BLaER1 treated with 17β-estradiol and CSF1 and Interleukin-3, amounts not matched to agents 10 nM and 100 nM (cell line): ENCODE measurements at regions not wholly inside any gene's neighbourhood (a gene's known extent, or its start where the extent isn't known, plus 50 kb on each side); places are given as distances from the start of the nearest gene placed in this dataset.
"Not testable (repeated sequence)": the region's sequence is repeated elsewhere in the genome, so short reads cannot be mapped to it uniquely, and the experiment has no call there.

Experiments
- H3K27ac ChIP-seq, 11 experiments: shearing (Covaris generic); formaldehyde crosslinking; 2 replicates each; pipeline ENCODE4 v1.8.1; 2022
- H3K27me3 ChIP-seq, 11 experiments: shearing (Covaris generic); formaldehyde crosslinking; 2 replicates each; pipeline ENCODE4 v1.8.1; 2022
- H3K36me3 ChIP-seq, 11 experiments: shearing (Covaris generic); formaldehyde crosslinking; 2 replicates each; pipeline ENCODE4 v1.8.1; 2022
- H3K4me1 ChIP-seq, 10 experiments: shearing (Covaris generic); formaldehyde crosslinking; 2 replicates each; pipeline ENCODE4 v1.8.1; 2022
- H3K4me2 ChIP-seq, 11 experiments: shearing (Covaris generic); formaldehyde crosslinking; 2 replicates each; pipeline ENCODE4 v1.8.1; 2022
- H3K4me3 ChIP-seq, 10 experiments: shearing (Covaris generic); formaldehyde crosslinking; 2 replicates each; pipeline ENCODE4 v1.8.1; 2022
- H3K9ac ChIP-seq, 11 experiments: shearing (Covaris generic); formaldehyde crosslinking; 2 replicates each; pipeline ENCODE4 v1.8.1; 2022
- H3K9me3 ChIP-seq, 11 experiments: shearing (Covaris generic); formaldehyde crosslinking; replicated peaks in 1 of 11; 2 replicates each; pipeline ENCODE4 v1.8.1; 2022
- H4K20me1 ChIP-seq, 11 experiments: shearing (Covaris generic); formaldehyde crosslinking; 2 replicates each; pipeline ENCODE4 v1.8.1; 2022
- Cebpa-rat ChIP-seq, 11 experiments: shearing (Covaris generic); IDR thresholded peaks; 2 replicates each; pipeline ENCODE4 v1.8.1; 2022

DNA sequence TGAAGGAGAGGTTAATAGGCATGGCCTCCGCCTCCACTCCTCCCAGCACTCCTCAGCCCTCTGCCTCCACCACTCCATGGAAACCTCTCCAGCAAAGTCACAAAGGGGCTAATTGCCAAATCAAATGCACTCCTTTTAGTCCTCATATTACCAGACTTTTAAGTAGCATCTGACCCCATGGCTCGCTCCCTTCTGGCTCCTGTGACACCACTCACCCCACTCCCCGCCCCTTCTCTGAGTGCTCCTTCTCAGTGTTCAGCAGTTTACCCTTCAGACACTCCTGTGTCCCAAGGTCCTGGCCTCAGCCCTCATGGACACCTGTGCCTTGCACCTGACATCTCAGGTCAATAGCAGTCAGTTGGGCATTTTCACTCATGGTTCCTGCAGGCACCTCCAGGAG, 243.5 kb upstream of the CCL2 start:
- no peak overlapping the region for H3K4me3 ChIP-seq
- no peaks in the 10 kb centered on the region for H4K20me1 ChIP-seq
- H3K9me3 ChIP-seq = no peaks in the 10 kb centered on the region
- H3K4me2 ChIP-seq = no peak overlapping the region
- H3K36me3 ChIP-seq = no peaks in the 10 kb centered on the region
- H3K9ac ChIP-seq = no peak overlapping the region
- H3K27ac ChIP-seq = no peak overlapping the region
- no peaks in the 10 kb centered on the region for H3K4me1 ChIP-seq
- no peaks in the 10 kb centered on the region for H3K27me3 ChIP-seq
- TF ChIP-seq Cebpa-rat (IDR thresholded peaks at IDR 0.05) = no peak

DNA sequence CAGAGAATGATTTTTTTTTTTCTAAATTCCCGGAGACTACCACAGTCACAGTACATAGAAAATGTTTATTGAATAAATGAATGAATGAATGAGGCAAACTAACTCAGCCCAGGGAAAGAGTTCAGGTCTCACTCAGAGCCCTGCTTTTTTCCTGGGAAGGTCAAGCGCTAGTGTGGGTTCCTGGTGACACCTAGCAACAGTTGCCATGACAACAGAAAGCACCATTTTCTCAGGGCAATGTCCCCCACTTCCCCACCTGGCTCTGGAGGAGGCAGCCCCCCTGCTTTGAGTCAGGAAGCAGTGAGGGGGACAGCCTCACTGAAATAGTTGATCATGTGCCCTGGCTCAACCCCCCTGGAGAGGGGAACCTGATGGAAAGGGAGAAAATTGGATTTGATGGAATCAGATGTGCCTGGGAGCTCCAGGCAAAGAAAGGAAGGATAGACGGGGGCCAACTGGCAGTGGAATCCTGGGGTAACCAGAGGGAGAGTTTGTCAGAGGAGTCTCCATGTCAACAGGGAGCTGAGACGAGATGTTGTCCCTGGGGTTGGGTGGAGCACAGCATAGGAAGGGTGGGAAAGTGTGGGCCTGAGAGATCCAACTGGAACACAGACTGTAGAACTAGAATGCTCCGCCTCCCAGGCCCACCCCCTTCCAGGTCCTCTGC, 242.2 kb upstream of the CCL2 start:
- no peaks in the 10 kb centered on the region for H4K20me1 ChIP-seq
- no peaks in the 10 kb centered on the region for H3K4me1 ChIP-seq
- H3K27ac ChIP-seq = no peak overlapping the region
- no peaks in the 10 kb centered on the region for H3K36me3 ChIP-seq
- no peak for TF ChIP-seq Cebpa-rat (IDR thresholded peaks at IDR 0.05)
- H3K4me3 ChIP-seq = no peak overlapping the region
- no peaks in the 10 kb centered on the region for H3K9me3 ChIP-seq
- H3K27me3 ChIP-seq = no peaks in the 10 kb centered on the region
- H3K9ac ChIP-seq = no peak overlapping the region
- no peak overlapping the region for H3K4me2 ChIP-seq

GRCh38 chr17:34015253-34015652, 239.8 kb upstream of the CCL2 start:
- Histone ChIP-seq H3K4me1 (no peaks in the 10 kb centered on the region), H3K27me3 (no peaks in the 10 kb centered on the region)
- TF ChIP-seq Cebpa-rat (IDR thresholded peaks at IDR 0.05) = no peak

GRCh38 chr17:34024386-34024785, 230.7 kb upstream of the CCL2 start:
- Histone ChIP-seq H3K27ac (no peak overlapping the region), H3K4me1 (no peaks in the 10 kb centered on the region; a peak in 1 of 20 replicates), H3K36me3 (no peaks in the 10 kb centered on the region), H3K9ac (no peak overlapping the region), H4K20me1 (no peaks in the 10 kb centered on the region), H3K4me3 (no peak overlapping the region), H3K9me3 (no peaks in the 10 kb centered on the region), H3K4me2 (no peak overlapping the region), H3K27me3 (no peaks in the 10 kb centered on the region)
- TF ChIP-seq Cebpa-rat (IDR thresholded peaks at IDR 0.05) = no peak

More at GRCh38 chr17:34015253-34015652, 239.8 kb upstream of the CCL2 start:
- Histone ChIP-seq H3K9me3 (no peaks in the 10 kb centered on the region), H4K20me1 (no peaks in the 10 kb centered on the region), H3K27ac (no peak overlapping the region), H3K36me3 (no peaks in the 10 kb centered on the region), H3K4me2 (no peak overlapping the region), H3K9ac (no peak overlapping the region), H3K4me3 (no peak overlapping the region)

GRCh38 chr17:34024806-34025551, 230.1 kb upstream of the CCL2 start:
- Histone ChIP-seq H3K27ac (no peak overlapping the region), H3K36me3 (no peaks in the 10 kb centered on the region)

DNA sequence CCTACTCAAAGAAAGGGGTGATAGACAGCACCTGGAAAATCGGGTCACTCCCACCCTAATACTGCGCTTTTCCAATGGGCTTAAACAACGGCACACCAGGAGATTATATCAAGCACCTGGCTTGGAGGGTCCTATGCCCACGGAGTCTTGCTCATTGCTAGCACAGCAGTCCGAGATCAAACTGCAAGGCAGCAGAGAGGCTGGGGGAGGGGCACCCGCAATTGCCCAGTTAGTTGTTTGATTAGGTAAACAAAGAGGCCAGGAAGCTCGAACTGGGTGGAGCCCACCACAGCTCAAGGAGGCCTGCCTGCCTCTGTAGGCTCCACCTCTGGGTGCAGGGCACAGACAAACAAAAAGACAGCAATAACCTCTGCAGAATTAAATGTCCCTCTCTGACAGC, 224.5 kb upstream of the CCL2 start:
- H3K4me3 ChIP-seq, H3K27ac ChIP-seq, H3K27me3 ChIP-seq, H3K4me2 ChIP-seq, H3K36me3 ChIP-seq, H4K20me1 ChIP-seq, H3K9ac ChIP-seq, H3K4me1 ChIP-seq: not testable (repeated sequence)
- H3K9me3 ChIP-seq = peaks cover 8 to 21% (median 12%) of the 10 kb centered on the region in 11 experiments; a peak in 14 of 22 replicates

More at GRCh38 chr17:34024806-34025551, 230.1 kb upstream of the CCL2 start:
- H3K27me3 ChIP-seq = no peaks in the 10 kb centered on the region
- TF ChIP-seq Cebpa-rat (IDR thresholded peaks at IDR 0.05) = no peak
- H3K9ac ChIP-seq = no peak overlapping the region
- no peaks in the 10 kb centered on the region for H4K20me1 ChIP-seq
- no peaks in the 10 kb centered on the region for H3K9me3 ChIP-seq
- H3K4me2 ChIP-seq = no peak overlapping the region
- H3K4me1 ChIP-seq = no peaks in the 10 kb centered on the region; a peak in 1 of 20 replicates
- no peak overlapping the region for H3K4me3 ChIP-seq

GRCh38 chr17:34032305-34032704, 222.8 kb upstream of the CCL2 start:
- H3K4me3 ChIP-seq, H3K27ac ChIP-seq, H3K4me1 ChIP-seq, H3K27me3 ChIP-seq, H3K36me3 ChIP-seq, H3K9ac ChIP-seq, H3K4me2 ChIP-seq, H4K20me1 ChIP-seq: not testable (repeated sequence)
- peaks cover 8 to 21% (median 12%) of the 10 kb centered on the region in 11 experiments; a peak in 14 of 22 replicates for H3K9me3 ChIP-seq

GRCh38 chr17:34038786-34039185, 216.3 kb upstream of the CCL2 start:
- H3K4me2 ChIP-seq, H3K27ac ChIP-seq, H3K9ac ChIP-seq, H3K9me3 ChIP-seq, H3K27me3 ChIP-seq, H3K4me3 ChIP-seq, H3K36me3 ChIP-seq, H4K20me1 ChIP-seq, H3K4me1 ChIP-seq: not testable (repeated sequence)

DNA sequence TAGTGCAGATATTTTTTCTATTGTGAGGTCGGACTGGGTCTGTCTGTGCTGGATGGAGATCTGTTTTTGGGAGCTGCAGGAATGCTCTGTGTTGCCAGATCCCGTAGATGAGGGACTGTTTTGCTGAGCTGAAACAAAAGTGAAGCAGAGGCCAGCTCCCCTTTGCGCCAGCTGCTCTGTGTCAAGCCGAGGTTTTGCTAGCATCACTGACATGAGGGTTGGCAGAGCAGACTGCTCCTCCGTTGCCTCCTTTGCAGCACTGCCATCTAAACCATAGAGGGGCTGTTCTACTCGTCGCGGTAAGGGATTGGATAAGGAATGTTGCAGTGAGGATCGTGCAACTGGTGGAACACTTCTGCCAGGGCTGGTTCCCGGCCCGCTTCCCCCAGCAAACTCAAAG, 215.9 kb upstream of the CCL2 start:
- H3K27me3 ChIP-seq, H3K9ac ChIP-seq, H3K4me1 ChIP-seq, H3K4me3 ChIP-seq, H3K9me3 ChIP-seq, H3K27ac ChIP-seq, H3K36me3 ChIP-seq, H3K4me2 ChIP-seq, H4K20me1 ChIP-seq: not testable (repeated sequence)

DNA sequence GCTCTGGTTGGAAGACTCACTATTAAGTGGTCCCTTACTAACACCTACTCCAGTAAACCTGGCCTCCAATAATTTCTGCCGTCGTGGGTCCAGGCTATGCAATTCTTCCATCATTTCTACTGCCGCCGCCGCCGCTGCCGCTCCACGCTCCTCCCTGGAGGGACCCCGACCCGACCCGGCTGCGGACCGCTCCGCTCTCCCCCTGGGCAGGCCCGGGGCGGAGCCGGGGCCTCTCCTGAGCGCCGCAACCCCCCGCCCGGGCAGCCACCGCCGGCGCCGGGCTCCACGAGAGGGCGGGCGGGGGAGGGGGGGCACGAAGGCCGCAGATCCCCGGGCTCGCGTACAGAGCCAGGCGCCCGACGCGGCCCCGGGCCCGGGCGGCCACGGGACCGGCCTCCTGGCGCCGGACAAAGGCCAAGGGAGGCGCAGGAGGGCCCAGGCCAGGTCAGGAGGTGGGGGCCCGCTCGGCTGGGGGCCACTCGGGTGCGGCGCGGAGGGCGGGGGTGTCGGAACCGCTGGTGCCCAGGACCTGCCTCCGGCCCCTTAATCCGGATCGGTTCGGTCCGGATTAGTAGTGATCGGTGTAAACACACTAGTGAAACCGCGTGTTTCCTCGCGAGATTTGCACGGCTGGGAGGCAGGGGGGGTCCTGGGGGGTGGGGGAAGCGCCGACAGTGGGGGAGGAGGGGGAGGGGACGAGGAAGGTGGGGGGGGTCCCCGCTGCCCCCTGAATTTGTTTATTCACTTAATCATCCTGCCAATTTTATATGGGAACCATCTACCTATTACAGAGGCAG, 215.1 kb upstream of the CCL2 start:
- not testable (repeated sequence) for H3K4me1 ChIP-seq, H4K20me1 ChIP-seq, H3K27me3 ChIP-seq, H3K9me3 ChIP-seq, H3K4me2 ChIP-seq, H3K36me3 ChIP-seq, H3K27ac ChIP-seq, H3K4me3 ChIP-seq, H3K9ac ChIP-seq
